Endothelial cell of umbilical vein (primary cell): ENCODE measurements at regions not wholly inside any gene's neighbourhood (a gene's known extent, or its start where the extent isn't known, plus 50 kb on each side); places are given as distances from the start of the nearest gene placed in this dataset.

ENCODE experiments used
- BruUV-seq: library from RNA; stranded (reverse); fragments of 400-500 nt; replicated peaks from 2 replicates; lab custom pipeline; 2021; lab: Mats Ljungman, UMichigan
- CTCF ChIA-PET: fragments of 300-600, 350-600 bp; sonication (Branson Sonifier 250); formaldehyde crosslinking; loops from one replicate; lab custom pipeline; 2021; ENCODE audit warnings: antibody characterized with exemption, inconsistent platforms; lab: Charles Lee
- POLR2A ChIA-PET: fragments of 300-600, 350-600 bp; sonication (Branson Sonifier 250); formaldehyde crosslinking; loops from one replicate; lab custom pipeline; 2021; ENCODE audit warnings: antibody characterized with exemption, inconsistent platforms; lab: Charles Lee
- DNase-seq: peaks from one replicate; pipeline ENCODE4 v3.0.0-alpha.2; 2011; ENCODE audit warnings: low read depth, low spot score
- FAIRE-seq: peaks from 2 replicates; lab custom pipeline; 2011; peaks lifted over from hg19 to GRCh38; lab: Jason Lieb, UNC
- H2AFZ ChIP-seq: 2 replicates; pipeline ENCODE4 v1.6.0; 2012; ENCODE audit warnings: low read depth, low read length, control low read depth, inconsistent platforms
- H3K27ac ChIP-seq: 2 replicates; pipeline ENCODE4 v1.5.1; 2011; ENCODE audit warnings: low read depth, mild to moderate bottlenecking, control low read depth, low read length, moderate library complexity; ENCODE audit not compliant: insufficient read depth
- H3K27me3 ChIP-seq, 2 experiments: 2 replicates each; pipeline versions ENCODE4 v1.6.0 to v1.6.1; 2011; ENCODE audit warnings: low read length in 2 of 2, mixed read lengths in 1 of 2; ENCODE audit not compliant: control insufficient read depth in 2 of 2, insufficient read depth in 2 of 2
- H3K36me3 ChIP-seq, 2 experiments: 2 replicates in 1 of 2; 3 replicates in 1 of 2; pipeline ENCODE4 v1.5.1; 2011; ENCODE audit warnings: low read length in 2 of 2, mild to moderate bottlenecking in 1 of 2, moderate library complexity in 1 of 2; ENCODE audit not compliant: control insufficient read depth in 2 of 2, insufficient read depth in 2 of 2; ENCODE audit errors: extremely low read depth in 1 of 2
- H3K4me1 ChIP-seq: 3 replicates; pipeline ENCODE4 v1.5.1; 2011; ENCODE audit warnings: mild to moderate bottlenecking, low read length; ENCODE audit not compliant: control insufficient read depth, insufficient read depth; ENCODE audit errors: extremely low read depth
- H3K4me2 ChIP-seq: 2 replicates; pipeline ENCODE4 v1.6.1; 2011; ENCODE audit warnings: low read length, control low read depth, mixed read lengths; ENCODE audit not compliant: insufficient read depth
- H3K4me3 ChIP-seq, 3 experiments: fragments of 200-600 bp in 1 of 3; sonication (generic), shearing (Covaris generic) in 1 of 3; replicated peaks in 1 of 3; 2 replicates each; pipeline ENCODE4 v1.5.1; 2011 to 2016; ENCODE audit warnings: control low read depth in 3 of 3, low read length in 3 of 3, mild to moderate bottlenecking in 2 of 3, inconsistent platforms in 1 of 3, low read depth in 1 of 3, moderate library complexity in 1 of 3; ENCODE audit not compliant: insufficient read depth in 1 of 3
- H3K79me2 ChIP-seq: 2 replicates; pipeline ENCODE4 v1.6.0; 2012; ENCODE audit warnings: low read length, inconsistent platforms; ENCODE audit not compliant: control insufficient read depth, insufficient read depth
- H3K9ac ChIP-seq: replicated peaks from 2 replicates; pipeline ENCODE3; 2011; ENCODE audit warnings: low read length, control low read depth; ENCODE audit not compliant: insufficient read depth; ENCODE audit errors: extremely low read depth
- H3K9me1 ChIP-seq: replicated peaks from 3 replicates; pipeline ENCODE4 v1.6.0; 2011; ENCODE audit warnings: mild to moderate bottlenecking, low read length; ENCODE audit not compliant: control insufficient read depth, insufficient read depth; ENCODE audit errors: extremely low read depth
- H3K9me3 ChIP-seq: replicated peaks from 2 replicates; pipeline ENCODE4 v1.5.1; 2012; ENCODE audit warnings: low read length, inconsistent platforms; ENCODE audit not compliant: control insufficient read depth, insufficient read depth
- H4K20me1 ChIP-seq: replicated peaks from 2 replicates; pipeline ENCODE3; 2011; ENCODE audit warnings: mild to moderate bottlenecking, low read length; ENCODE audit not compliant: control insufficient read depth, insufficient read depth; ENCODE audit errors: extremely low read depth
- FOS ChIP-seq: IDR thresholded peaks from 2 replicates; pipeline ENCODE4 v1.6.1; 2011; ENCODE audit warnings: mild to moderate bottlenecking, low read length, moderate library complexity, borderline replicate concordance; ENCODE audit not compliant: insufficient read depth
- GATA2 ChIP-seq: IDR thresholded peaks from 2 replicates; pipeline ENCODE4 v1.7.0; 2011; ENCODE audit warnings: low read depth, mild to moderate bottlenecking, moderate library complexity, mixed read lengths, low read length; ENCODE audit not compliant: insufficient read length, insufficient read depth
- JUN ChIP-seq: IDR thresholded peaks from 2 replicates; pipeline ENCODE4 v1.6.1; 2011; ENCODE audit warnings: borderline replicate concordance, low read depth; ENCODE audit not compliant: insufficient read length, insufficient read depth
- MYC ChIP-seq: IDR thresholded peaks from one replicate; pipeline ENCODE4 v1.6.1; 2011; ENCODE audit warnings: mild to moderate bottlenecking, low read depth, low read length
- POLR2A ChIP-seq: IDR thresholded peaks from 2 replicates; pipeline ENCODE4 v1.6.1; 2012; ENCODE audit warnings: low read depth, mild to moderate bottlenecking, control low read depth, low read length
- POLR2AphosphoS5 ChIP-seq: IDR thresholded peaks from 2 replicates; pipeline ENCODE4 v1.6.1; 2012; ENCODE audit warnings: low read depth, mild to moderate bottlenecking, control low read depth, low read length, moderate library complexity; ENCODE audit not compliant: insufficient read depth
- dilution Hi-C: fragments of 300-500 bp; cut with MboI; formaldehyde crosslinking; loops from one replicate; pipeline ENCODE4 v1.15.0; 2019; ENCODE audit warnings: low sequenced_read_pairs; ENCODE audit not compliant: extremely low pct_ligation_motif_present
- intact Hi-C: fragments of 100-400 bp; cut with micrococcal nuclease; formaldehyde crosslinking; loops from one replicate; pipeline ENCODE4 v1.10.0; 2022
- TF ChIP-seq, protein P1 (sequence below), 2 donors: IDR thresholded peaks; 1 replicate in 1 of 2; 2 replicates in 1 of 2; pipeline ENCODE4 v1.5.1; 2011; ENCODE audit warnings: low read length in 2 of 2, mild to moderate bottlenecking in 2 of 2, moderate library complexity in 2 of 2, control low read depth in 1 of 2, inconsistent platforms in 1 of 2, low read depth in 1 of 2; ENCODE audit not compliant: insufficient read depth in 1 of 2; ENCODE audit errors: extremely low read depth in 1 of 2

DNA sequence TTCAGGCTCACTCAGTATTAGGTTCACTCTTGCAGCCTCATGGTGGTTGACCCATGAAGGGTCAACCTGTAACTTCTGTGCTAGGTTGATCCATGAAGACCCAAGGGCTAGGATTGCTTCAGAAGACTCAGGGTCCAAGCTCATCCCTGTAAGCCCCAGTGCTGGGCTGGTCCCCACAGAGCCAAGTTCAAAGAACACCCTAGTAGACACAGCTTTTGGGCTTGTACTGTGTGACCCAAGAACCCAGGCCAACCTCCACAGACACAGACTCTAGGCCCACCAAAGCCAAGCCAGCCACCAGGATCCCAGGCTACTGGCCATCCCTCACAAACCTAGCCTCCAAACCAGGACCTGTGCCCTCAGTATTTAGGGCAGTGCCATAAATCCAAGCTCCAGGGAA is 1020.6 kb downstream of the SLC16A7 start:
- no TSS peak for BruUV-seq
- dilution Hi-C loops: no loop called here

DNA sequence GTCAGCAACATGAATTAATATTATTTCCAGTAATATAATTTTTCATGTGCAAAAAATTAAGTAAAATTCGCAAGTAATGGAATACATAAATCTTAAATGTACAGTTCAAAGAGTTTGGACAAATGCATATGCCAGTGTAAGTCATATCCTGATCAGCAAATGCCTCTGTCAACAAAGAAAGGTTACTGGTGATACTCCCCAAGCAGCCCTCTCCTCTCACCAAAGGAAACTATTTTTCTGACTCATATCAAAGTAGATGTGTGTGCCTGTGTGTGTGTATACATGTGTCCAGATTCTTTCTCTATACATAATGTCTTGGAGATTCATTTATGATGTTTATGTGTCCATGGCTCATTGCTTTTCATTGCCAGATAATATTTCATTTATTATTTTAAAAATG is 1035.0 kb downstream of the SLC16A7 start:
- no peaks in the 10 kb centered on the region for H3K9me3 ChIP-seq
- no peak overlapping the region for H2AFZ ChIP-seq
- H4K20me1 ChIP-seq: no peaks in the 10 kb centered on the region
- H3K4me2 ChIP-seq: no peak overlapping the region
- TF ChIP-seq GATA2: no peak
- TF ChIP-seq, protein P1, sequence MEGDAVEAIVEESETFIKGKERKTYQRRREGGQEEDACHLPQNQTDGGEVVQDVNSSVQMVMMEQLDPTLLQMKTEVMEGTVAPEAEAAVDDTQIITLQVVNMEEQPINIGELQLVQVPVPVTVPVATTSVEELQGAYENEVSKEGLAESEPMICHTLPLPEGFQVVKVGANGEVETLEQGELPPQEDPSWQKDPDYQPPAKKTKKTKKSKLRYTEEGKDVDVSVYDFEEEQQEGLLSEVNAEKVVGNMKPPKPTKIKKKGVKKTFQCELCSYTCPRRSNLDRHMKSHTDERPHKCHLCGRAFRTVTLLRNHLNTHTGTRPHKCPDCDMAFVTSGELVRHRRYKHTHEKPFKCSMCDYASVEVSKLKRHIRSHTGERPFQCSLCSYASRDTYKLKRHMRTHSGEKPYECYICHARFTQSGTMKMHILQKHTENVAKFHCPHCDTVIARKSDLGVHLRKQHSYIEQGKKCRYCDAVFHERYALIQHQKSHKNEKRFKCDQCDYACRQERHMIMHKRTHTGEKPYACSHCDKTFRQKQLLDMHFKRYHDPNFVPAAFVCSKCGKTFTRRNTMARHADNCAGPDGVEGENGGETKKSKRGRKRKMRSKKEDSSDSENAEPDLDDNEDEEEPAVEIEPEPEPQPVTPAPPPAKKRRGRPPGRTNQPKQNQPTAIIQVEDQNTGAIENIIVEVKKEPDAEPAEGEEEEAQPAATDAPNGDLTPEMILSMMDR (IDR thresholded peaks at IDR 0.05; ENCODE audit: extremely low read depth in 1 of 2, insufficient read depth in 1 of 2, low read depth in 1 of 2, low read length in 2 of 2): no peak
- TF ChIP-seq MYC: no peak
- no peak for TF ChIP-seq POLR2A
- no peak for TF ChIP-seq JUN
- no peak for TF ChIP-seq POLR2AphosphoS5
- no peak for TF ChIP-seq FOS
- BruUV-seq: no TSS peak
- ChIA-PET POLR2A (no interaction called here), CTCF (no interaction called here)
- H3K4me3 ChIP-seq: no peak overlapping the region
- no peak overlapping the region for H3K27ac ChIP-seq
- DNase-seq (no peak), FAIRE-seq (no peak)
- H3K27me3 ChIP-seq: no peaks in the 10 kb centered on the region
- no peaks in the 10 kb centered on the region for H3K4me1 ChIP-seq
- intact Hi-C loops (no loop called here), dilution Hi-C loops (no loop called here)
- H3K79me2 ChIP-seq: no peaks in the 10 kb centered on the region
- no peaks in the 10 kb centered on the region for H3K36me3 ChIP-seq
- H3K9me1 ChIP-seq: no peaks in the 10 kb centered on the region
- H3K9ac ChIP-seq: no peak overlapping the region

More for the DNA sequence above, 1020.6 kb downstream of the SLC16A7 start:
- no peaks in the 10 kb centered on the region for H3K36me3 ChIP-seq
- intact Hi-C loops: no loop called here
- H3K9me1 ChIP-seq: no peaks in the 10 kb centered on the region
- no peak overlapping the region for H2AFZ ChIP-seq
- FAIRE-seq (no peak), DNase-seq (no peak)
- H3K9ac ChIP-seq: no peak overlapping the region
- POLR2A ChIA-PET: no interaction called here
- H3K9me3 ChIP-seq: peaks cover 2% of the 10 kb centered on the region
- H3K4me1 ChIP-seq: no peaks in the 10 kb centered on the region
- H3K79me2 ChIP-seq: no peaks in the 10 kb centered on the region
- no peak overlapping the region for H3K27ac ChIP-seq
- CTCF ChIA-PET: no interaction called here
- no peak for TF ChIP-seq POLR2AphosphoS5
- no peak overlapping the region for H3K4me2 ChIP-seq
- H3K27me3 ChIP-seq: no peaks in the 10 kb centered on the region
- no peaks in the 10 kb centered on the region for H4K20me1 ChIP-seq
- no peak overlapping the region for H3K4me3 ChIP-seq
